OCI-M2 (cell line): ENCODE measurements at regions not wholly inside any gene's neighbourhood (a gene's known extent, or its start where the extent isn't known, plus 50 kb on each side); places are given as distances from the start of the nearest gene placed in this dataset.

Experiments
- DNase-seq: peaks from one replicate; lab custom pipeline; 2025; ENCODE audit not compliant: unreplicated experiment; lab: John Stamatoyannopoulos, UW

GRCh38 chr3:117168896-117169295, 459.3 kb downstream of the TUSC7 start:
- no peak for DNase-seq

DNA sequence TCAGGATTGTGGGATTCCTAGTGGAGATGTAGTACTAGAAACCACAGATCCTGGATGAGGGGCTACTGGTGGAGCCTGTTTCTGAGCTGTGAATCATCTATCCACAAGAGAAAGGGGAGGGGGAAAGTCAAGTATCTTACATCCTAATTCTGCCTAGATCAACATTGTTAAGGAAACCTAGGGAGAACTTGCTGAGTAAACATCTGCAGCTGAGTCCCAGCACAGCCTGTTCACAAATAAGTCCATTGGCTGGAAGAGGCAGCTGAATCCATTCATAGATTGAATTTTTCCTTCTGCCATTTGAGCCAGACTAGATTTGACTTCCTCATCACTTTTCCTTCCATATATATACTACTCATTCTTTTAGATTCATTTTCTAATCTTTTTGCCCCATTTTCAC, 460.5 kb downstream of the TUSC7 start:
- no peak for DNase-seq

GRCh38 chr3:117171124-117171523, 461.5 kb downstream of the TUSC7 start:
- DNase-seq = no peak

DNA sequence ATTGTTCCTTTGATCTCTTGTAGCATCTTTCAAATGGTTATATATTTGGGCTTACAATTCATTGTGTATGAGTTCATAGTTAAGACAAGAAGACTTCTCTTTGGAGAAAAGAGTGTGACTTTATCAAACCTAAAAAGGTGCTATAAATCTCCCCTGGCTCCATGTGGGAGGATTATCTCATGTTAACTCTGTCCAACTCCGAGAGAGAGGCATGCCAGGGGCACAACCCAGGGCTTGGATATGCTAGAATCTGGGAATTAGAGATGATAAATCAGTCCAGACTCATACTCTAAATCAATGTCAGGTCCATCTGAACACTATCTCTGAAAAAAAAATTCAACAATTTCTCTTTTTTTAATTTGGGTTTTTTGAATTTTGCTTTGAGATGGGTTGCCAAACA, 462.8 kb downstream of the TUSC7 start:
- DNase-seq = no peak

- no peak for DNase-seq
Measured at GRCh38 chr3:117181222-117181621, 471.6 kb downstream of the TUSC7 start.

DNA sequence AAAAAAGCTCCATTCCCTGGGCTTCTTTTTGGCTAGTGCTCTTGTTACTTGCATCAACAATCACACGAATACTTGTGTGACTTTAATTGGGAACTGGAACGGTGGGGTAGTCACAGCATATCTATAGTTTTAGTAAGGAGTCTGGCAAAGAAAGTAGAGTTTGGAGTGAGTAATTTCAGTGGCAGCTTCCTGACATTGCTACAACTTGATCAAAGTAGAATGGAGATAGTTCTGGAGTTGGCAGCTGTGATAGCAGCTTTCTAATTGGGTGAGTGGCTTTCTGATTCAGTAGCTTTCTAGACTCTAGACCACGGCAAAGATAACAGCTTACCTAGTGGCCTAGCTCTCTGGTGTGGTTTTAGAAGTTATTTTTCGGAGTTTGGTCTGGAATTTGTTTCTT, 475.0 kb downstream of the TUSC7 start:
- DNase-seq = no peak

DNA sequence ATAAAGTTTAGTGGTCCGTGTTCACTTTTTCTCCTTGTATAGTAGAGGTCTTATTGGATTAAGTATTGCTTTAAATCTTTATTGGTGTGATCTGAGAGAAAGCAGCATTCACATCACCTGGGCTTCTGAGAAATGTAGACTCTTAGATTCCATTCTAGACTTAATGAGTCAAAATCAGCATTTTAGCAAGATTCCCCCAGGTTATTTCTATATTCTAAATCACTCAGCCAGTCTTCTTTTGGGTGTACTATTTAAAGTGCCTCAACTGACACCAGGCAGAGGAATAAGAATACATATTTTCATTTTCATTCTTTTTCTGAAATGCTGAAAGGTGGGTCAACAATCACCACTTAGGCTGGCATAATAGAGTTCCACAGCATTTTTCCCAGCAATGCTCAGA, 481.7 kb downstream of the TUSC7 start:
- no peak for DNase-seq

DNA sequence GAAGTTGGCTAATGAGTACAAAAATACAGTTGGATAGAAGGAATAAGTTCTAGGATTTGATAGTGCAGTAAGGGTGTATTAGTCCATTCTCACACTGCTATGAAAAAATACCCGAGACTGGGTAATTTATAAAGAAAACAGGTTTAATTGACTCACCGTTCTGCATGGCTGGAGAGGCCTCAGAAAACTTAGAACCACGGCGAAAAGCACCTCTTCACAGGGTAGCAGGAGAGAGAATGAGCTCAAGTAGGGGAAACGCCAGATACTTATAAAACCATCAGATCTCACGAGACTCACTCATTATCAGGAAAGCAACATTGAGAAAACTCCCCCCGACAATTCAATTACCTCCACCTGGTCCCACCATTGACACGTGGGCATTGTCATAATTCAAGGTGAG, 483.3 kb downstream of the TUSC7 start:
- no peak for DNase-seq

DNA sequence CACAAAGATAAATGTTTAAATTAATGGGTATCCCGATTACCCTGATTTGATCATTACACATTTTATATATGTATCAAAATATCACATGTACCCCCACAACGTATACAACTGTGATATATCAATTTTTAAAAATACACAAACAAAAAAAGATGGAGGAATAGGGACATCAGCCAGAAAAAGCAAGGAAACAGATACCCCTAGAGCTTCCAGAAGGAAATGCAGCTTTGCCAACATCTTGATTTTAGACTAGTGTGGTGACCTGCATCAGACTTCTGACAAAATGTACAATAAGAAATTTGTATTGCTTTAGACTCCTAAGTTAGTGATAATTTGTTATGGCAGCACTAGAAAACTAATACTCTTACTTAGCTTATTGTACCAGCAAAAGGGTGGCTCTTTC, 483.8 kb downstream of the TUSC7 start:
- no peak for DNase-seq

DNA sequence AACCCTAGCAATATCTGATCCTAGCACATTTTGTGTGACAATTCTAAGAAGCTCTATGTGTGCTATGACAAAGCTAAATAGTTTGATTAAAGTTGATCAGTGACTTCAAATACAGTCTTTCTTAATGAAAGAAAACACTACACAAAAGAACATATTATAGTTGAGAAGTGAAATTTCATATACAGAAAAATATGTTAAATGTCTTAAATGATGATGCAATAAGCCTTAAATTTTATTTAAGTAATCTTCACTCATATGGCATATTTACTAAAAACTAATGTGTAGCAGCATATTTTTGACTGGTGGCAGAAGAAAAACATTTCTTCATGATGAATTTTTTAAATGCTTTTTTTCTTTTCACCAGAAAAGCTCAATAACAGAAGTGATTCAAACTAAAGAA, 485.5 kb downstream of the TUSC7 start:
- DNase-seq = no peak

GRCh38 chr3:117200962-117201361, 491.4 kb downstream of the TUSC7 start:
- DNase-seq = no peak

DNA sequence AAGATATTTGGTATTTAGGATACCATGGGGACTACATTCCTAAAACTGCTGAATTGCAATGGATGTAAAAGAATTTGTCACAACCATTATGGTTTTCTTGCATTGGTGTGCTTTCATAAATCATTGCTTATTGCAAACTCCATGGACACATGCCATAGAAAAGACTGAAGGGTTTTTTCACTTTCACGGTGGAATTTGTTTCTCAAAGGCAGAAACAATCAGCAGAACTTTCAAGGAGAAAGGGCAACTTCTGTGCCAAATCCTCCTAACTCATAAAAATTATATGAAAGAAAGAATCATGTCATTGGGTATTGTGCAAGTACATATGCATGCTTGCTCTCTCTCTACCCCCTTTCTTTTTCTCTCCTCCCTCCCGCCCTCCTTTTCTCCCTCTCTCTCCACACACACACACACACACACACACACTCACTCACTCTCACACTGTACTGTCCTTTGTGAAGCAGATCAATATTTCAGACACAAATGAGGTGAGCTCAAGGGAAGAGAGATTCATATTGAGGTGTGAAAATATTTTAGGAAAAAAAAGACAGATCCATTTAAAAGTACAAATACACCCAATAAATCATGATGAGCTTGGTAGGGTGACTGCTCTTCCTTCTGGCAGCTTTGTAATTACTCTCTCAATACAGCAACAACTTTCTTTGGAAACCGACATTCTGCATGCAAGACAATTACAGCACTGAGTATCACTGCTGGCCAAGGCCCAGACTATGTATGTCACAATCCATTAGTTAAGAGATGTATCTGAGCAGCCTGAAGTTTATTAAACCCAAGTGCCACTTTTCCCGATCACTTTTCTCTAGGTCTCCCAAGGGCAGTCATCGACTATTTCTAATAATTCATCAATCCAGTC, 492.6 kb downstream of the TUSC7 start:
- DNase-seq = no peak

DNA sequence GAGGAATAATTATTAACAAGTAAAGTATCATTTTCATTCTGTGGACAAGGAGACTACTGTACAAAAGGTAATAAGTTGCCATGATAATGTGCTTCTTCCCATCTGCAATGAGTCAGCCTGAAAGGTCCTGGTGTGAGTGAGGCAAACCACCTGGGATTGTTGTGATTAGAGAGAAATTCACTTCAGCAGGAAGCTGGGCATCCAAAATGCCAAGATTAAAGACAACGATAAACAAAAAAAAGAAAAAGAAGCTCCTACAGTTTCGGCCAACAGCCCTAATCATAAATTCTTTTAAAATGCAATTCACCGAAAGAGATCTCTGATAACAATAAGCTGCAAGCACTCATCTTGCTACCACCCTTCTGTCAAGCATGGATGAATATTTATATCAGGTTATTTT, 507.8 kb downstream of the TUSC7 start:
- no peak for DNase-seq

- no peak for DNase-seq
Measured at GRCh38 chr3:117217760-117218316, 508.3 kb downstream of the TUSC7 start.

- DNase-seq = no peak
Measured at GRCh38 chr3:117218641-117219048, 509.1 kb downstream of the TUSC7 start.

GRCh38 chr3:117219296-117219695, 509.7 kb downstream of the TUSC7 start:
- DNase-seq = no peak

DNA sequence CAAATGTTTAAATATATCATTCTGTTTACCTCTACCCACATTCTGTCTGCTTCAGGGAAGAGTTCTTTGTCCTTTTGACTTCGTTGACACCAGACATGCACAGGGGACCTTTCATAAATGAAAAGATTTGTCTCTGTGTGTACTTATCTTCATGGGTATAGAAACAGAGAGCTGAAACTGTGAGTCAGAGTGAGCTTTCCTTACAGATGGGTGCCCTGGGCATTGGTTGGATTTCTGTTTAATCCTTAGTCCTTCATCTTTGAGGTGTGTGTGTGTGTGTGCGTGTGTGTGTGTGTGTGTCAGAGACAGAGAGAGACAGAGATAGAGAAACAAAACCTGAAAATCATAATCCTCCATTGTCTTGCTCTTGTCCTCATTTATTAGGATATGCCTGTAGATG, 517.4 kb downstream of the TUSC7 start:
- no peak for DNase-seq

- no peak for DNase-seq
Measured at GRCh38 chr3:117228466-117228865, 518.9 kb downstream of the TUSC7 start.

GRCh38 chr3:117230924-117231323, 521.3 kb downstream of the TUSC7 start:
- DNase-seq = no peak

DNA sequence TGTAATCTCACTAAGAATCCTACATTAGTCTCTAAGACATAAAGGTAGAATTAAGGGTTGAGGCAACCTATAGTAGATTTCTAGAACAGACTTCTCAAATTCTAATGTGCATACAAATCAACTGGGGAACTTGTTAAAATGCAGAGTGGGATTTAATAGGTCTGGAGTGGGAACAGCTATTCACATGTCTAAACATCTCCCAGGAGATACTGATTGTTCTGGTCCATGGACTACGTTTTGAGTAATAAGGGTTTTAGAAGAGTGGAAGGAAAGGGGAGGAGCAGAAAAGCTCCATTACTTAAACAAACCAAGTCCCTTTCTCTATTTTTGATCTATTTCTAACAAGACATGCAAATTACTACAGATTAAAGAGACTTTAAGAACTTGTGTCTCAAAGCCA, 524.8 kb downstream of the TUSC7 start:
- no peak for DNase-seq

DNA sequence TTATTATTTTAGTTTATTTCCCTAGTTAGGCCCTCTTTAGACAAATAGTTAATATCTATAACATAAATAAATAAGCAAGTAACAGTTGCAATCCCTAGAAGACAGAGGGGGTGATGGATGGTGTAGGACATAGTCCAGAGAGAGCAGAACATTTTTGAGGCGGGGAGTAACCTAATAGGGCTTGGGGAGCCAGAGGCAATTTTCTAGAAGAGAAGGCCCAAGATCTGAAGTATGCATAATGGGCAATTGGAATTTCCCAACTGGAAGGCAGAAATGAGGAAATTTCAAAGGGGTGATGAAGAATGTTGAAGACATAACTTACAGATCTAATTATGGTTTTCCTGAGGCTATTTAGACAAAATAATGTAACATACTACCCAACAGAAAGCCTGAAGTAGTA, 525.7 kb downstream of the TUSC7 start:
- DNase-seq = no peak

DNA sequence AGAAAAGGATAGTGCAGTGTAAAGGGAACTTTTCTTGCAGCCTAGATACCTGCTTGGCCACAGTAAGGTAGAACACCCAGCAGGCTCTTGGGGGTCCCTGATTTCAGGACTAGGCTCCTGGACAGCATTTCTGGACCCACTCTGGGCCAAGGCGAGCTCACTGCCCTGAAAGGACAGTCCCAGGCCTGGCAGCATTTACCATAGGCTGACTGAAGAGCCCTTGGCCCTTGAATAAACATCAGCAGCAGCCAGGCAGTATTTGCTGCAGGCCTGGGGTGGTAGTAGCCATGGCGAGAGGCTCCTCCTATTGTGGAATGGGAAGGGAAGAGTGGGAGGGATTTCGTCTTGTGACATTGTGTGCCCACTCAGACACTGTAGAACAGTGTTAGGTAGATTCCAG, 529.2 kb downstream of the TUSC7 start:
- DNase-seq = no peak

DNA sequence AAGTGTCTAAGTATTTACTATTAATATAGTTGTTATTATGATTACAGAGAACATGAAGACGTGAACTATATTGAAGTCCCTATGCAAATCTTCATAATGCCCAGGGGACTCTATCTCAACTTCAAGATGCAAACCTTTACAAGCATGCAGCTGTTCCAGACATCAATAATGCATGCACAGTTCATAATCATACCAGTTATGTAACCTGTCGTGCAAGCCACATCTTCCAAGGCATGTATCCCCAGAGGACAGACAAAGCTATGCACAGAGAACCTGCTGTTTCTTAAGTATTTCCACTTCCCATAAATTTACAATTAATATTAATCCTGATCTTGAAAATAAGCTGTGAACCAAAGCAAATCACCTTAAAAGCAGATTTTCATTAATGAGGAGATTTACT, 534.1 kb downstream of the TUSC7 start:
- no peak for DNase-seq
